DMS 273 treated with DMSO at 0.1 percent for 48 hours (cell line): ENCODE measurements at regions not wholly inside any gene's neighbourhood (a gene's known extent, or its start where the extent isn't known, plus 50 kb on each side); places are given as distances from the start of the nearest gene placed in this dataset.
"Not testable (repeated sequence)": the region's sequence is repeated elsewhere in the genome, so short reads cannot be mapped to it uniquely, and the experiment has no call there.

ENCODE experiments used
- DNase-seq: peaks from one replicate; lab custom pipeline; 2025; lab: John Stamatoyannopoulos, UW

DNA sequence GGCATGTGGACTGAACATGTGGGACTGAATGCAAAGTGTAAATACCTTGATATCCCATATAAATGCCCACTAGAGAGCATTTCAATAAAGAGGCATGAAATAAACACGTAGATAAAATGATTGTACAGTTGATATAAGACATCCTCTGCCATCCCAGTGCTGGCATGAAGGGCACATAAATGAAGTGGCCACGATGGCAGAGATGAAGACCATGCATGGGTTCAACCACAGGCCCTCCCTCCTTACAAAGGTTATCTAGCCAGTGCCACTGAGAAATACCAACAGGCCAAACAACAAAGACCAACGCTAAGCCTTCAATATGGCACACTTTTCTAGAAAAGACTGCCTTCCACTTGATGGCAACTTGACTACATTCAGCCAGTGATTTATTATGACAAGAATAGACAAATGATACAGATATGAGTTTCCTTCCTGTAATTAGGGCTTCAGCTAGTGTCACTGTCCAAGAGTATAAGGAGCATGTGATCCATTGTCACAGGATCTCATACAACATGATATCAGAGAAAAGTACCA is 493.9 kb upstream of the MAP2 start:
- DNase-seq, result no peak

DNA sequence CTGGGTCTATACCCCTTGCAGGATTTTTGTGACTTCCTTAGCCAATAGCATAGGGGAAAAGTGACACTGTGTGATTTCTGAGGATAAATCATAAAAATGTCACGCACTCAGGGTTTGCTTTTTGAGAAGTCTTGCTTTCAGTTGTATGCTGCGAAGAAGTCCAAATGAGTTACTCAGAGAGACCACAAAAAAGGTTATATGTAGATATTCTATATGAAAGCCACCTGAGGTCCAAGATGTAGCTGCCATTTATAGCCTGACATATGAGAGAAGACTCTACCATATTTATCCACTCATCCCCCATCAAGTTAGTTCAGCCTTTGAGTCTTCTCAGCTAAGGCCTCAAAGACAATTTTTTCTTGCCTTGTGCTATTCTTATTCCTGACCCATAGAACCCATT is 488.3 kb upstream of the MAP2 start:
- no peak for DNase-seq

DNA sequence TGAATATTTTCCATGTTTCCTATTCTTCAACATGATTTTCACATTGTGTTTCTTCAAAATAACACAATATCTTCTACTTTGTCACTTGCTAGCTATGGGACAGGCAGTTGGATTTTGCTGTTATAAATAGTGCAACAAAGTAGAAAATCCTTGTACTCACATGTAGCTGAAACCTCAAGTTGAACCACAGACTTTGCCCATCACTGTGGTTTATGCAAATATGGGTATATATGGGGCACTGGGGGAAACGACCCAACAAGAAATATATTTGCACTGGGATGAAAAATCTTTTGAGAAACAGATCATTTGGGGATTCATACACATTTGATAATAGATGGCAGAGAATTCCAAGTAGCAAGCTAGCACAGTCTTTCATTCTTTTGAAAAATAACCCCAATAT is 486.3 kb upstream of the MAP2 start:
- no peak for DNase-seq

GRCh38 chr2:208939852-208940251 is 484.0 kb upstream of the MAP2 start:
- DNase-seq, result no peak

GRCh38 chr2:208945719-208946256 is 478.1 kb upstream of the MAP2 start:
- no peak for DNase-seq

DNA sequence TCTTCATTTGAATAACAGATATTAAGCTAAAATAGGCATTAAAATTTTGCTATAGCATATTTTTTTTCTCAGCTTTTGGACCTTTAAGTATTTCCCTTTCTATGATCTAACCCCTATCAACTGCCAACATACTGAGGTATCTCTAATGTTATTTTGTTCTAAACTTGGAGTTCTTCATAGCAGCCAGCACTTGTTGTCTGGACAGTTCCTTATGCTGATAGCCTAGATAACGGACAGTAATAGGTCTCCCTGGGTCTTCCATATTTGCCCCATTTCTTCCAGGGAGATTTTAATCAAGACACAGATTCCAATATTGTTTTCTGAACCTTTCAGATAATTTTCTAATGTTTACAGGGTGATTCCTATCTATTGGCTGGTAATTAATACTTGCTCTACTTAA is 475.8 kb upstream of the MAP2 start:
- DNase-seq, result no peak

- DNase-seq, result no peak
Measured at GRCh38 chr2:208970070-208970469, 453.8 kb upstream of the MAP2 start.

DNA sequence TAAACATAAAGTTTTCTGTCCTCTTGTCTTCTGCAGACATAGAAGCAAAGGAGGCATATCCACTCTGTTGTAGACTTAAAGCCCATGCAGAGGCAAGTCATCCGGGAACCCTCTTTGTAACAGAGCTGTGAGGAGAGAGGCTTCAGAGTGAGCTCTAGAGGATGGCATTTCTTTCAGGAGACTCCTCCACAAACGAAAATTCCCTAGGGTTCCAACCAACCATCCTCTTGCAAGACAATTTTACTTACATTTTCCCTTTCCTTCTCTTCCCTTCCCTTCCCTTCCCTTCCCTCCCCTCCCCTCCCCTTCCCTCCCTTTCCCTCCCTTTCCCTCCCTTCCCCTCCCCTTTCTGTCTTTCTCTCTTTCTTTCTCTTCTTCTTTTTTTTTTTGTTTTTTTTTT is 446.3 kb upstream of the MAP2 start:
- no peak for DNase-seq

DNA sequence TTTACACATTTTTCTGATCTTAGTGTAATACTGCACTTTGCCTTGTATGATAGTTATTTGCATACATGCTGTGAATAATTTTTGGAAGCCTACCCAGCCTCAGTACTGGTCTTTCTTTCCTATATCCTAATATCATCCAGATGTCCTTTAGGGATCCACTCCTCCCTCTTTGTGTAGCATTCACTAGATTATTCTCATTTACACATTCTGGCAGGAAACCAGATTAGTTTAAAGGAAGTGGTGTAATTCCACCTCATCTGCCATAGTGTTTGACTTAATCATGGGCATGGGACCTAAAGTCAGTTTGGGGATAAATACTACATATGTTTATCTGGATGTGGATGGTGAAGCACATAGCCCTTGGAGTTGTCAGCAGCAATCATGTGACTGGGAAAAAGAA is 444.9 kb upstream of the MAP2 start:
- DNase-seq, result no peak

- DNase-seq, result no peak
Measured at GRCh38 chr2:208980321-208980720, 443.5 kb upstream of the MAP2 start.

DNA sequence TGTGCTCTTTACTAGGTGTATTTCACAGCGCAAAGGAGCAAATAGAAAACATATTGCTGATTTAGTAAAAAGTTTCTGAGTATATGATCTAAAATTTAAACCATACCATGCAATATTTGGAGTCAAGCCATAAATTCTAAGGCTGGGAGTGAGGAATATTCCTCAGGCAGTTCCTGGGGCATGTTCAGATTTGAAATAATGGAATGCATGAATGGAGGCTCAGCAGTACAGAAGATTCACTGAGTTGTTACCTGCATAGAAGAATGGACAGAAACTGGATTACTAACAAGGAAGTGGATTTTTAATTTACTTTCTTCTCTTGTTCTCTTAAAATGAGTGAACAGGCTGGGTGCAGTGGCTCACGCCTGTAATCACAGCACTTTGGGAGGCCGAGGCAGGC is 441.0 kb upstream of the MAP2 start:
- no peak for DNase-seq

GRCh38 chr2:208983486-208983885 is 440.4 kb upstream of the MAP2 start:
- DNase-seq, result no peak

- no peak for DNase-seq
Measured at GRCh38 chr2:208984376-208985090, 439.3 kb upstream of the MAP2 start.

GRCh38 chr2:208985644-208986043 is 438.2 kb upstream of the MAP2 start:
- DNase-seq, result no peak

DNA sequence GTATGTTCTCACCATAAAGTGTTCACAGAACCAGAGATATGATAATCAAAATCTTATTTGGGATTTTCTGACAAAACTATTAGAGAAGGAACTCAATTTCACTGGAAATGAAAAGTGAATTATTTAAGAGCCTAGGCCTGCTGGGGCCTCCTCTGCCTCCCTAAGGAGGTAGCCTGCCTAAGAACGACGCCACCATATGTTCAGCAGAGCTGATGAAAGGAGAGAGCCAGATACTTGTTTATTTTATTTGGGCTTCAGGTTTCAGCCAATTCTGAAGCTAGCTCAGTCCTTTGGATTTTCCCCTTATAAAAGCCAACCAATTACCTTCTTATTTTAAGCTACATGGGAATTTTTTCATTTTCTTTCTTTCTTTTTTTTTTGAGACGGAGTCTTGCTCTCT is 433.1 kb upstream of the MAP2 start:
- DNase-seq, result no peak

GRCh38 chr2:208999911-209000310 is 423.9 kb upstream of the MAP2 start:
- DNase-seq, result no peak

DNA sequence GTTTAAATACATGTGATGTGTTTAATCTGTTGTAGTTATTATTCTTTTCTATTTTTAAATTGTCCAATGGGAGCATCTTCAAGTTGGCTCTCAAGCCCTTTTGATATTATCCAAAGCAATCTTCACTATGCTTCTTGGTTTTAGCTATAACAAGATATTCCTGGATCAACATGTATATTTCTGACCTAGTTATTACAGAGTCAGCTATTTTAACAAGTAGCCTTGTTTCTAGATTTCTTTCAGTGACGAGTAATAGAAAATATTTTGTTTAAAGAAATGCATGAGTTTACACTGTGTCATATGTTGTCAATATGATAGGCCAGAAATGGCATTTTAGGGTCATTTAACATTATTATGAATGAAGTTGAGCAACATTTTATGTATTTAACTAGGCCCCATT is 421.8 kb upstream of the MAP2 start:
- no peak for DNase-seq

DNA sequence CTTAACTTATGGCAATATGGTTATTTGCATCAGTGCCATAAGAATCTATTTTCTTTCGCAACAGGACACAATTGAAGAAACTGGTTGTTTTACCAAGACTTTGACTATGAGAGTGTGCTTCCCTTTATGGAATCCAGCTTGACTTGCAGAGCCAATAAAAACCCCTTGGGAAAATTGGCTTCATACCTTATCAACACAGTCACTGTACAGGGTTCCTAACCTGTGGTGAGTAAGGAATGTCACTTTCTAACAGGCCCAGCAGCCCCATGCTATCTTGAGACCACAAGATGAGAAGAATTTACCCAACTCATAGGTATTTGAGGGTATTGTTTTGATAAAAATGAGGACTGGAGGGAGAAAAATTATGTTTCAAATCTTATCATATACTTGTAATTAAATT is 418.5 kb upstream of the MAP2 start:
- DNase-seq, result no peak

DNA sequence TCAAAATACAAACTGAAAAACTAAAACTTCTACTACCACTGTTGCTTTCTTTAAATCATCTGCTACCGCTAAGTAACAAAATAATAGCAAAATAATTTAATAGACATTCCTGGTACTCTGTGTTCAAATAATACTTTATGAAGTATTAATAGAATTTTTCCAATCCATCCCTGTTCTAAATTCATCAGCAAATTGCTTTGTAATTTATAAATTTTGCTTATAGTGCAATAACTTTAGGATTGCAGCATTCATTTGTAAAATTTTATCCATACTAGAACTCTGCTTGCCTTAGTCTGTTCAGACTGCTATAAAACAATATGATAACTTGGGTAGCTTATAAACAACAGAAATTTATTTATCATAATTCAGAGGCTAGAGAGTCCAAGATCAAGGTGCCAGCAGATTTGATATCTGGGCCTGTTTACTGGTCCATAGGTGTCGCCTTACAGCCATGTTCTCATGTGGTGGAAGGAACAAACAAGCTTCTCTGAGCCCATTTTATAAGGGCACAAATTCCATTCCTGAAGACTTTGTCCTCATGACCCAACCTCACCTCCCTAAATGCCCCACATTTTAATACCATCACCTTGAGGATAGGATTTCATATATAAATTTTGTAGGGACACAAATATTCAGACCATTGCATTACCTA is 415.1 kb upstream of the MAP2 start:
- no peak for DNase-seq

DNA sequence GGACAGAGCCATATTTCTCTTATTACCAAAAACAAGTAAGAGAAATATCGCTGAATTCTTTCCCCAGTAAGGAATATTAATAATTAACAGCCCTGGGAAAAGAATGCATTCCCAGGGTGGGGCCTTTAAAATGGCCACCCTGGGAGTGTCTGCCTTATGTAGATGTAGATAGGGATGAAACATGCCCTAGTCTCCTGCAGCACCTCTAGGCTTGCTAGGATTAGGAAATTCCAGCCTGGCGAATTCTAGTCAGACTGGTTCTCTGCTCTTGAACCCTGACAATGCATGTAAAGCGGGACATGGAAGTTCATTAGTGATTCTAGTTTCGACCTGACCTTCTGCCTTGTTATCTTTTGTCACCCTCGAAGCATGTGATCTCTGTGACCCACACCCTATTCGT is 405.2 kb upstream of the MAP2 start:
- DNase-seq, result not testable (repeated sequence)

DNA sequence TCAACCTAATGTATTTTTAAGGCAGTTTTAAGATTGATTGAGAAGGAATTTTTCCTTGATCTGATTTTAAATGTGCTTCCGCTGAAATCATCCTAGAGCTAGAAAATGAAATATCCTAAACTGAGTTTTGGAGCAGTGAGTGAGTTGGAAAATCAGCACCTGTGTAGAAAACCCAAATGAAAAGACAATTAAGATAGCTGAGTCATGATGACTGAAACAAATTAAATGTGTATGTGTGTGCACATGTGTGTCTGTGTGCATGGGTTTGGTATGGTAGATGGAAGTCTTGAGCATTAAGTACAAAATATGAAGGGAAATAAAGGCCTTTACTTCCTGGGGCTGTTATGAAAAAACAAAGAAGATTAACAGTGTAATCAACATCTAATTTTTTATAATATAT is 394.6 kb upstream of the MAP2 start:
- DNase-seq, result no peak

DNA sequence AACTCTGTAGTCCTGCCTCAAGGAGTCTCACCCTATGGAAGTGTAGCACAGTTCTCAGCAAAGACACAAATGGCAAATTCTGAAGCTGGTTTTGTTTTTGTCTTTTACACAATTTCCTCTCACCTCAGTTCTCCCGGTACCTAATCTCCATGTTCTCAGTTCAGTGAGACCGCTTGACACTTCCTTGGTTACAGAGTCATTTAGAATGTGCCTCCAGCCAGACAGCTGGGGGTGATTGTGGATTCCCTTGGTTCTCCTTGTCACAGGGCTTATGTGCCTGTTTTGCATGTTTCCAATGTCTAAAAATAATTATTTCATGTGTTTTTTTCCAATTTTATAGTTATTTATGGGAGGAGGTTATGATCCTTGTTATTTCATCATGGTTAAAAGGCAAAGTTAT is 379.5 kb upstream of the MAP2 start:
- no peak for DNase-seq

DNA sequence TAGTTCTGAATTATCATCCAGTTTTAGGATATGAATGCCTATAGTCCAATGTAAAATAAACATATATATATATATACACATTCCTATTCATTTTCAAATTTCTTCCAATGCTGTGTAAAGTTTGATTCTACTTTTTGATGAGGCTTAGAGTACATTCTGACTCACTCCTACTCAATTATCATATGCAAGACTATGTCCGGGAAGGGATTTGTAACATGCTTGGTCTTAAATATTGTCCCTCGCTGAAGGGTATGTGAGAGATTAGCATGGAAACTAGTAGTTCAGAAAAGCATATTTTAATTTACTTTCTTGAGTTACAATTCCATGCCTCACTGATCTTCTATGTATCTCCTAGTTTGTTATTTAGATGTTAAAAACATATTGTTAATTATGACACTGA is 377.7 kb upstream of the MAP2 start:
- DNase-seq, result no peak

GRCh38 chr2:209049608-209050007 is 374.2 kb upstream of the MAP2 start:
- no peak for DNase-seq
